ENCODE measurements at regions not wholly inside any gene's neighbourhood (a gene's known extent, or its start where the extent isn't known, plus 50 kb on each side); places are given as distances from the start of the nearest gene placed in this dataset.

DNA sequence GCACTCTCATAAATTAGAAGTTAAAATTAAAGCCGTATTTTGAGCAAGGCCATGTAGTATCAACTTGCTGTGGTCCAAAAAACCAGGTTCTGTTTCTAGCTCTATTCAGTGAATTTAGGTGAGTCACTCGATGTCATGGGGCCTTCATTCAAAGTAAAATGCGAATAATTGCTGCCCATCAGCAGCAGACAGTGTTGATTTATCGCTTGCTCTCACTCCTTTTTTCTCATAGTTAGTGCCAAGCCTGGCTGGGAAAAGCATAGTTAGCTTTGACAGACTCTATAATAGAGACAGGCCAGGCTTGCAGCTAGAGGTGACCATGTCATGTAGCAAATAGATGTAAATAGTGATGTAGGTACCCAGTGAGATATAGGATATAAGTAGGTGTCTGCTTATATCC, 136.0 kb downstream of the EDN1 start:
- DNase-seq = no peak

DNA sequence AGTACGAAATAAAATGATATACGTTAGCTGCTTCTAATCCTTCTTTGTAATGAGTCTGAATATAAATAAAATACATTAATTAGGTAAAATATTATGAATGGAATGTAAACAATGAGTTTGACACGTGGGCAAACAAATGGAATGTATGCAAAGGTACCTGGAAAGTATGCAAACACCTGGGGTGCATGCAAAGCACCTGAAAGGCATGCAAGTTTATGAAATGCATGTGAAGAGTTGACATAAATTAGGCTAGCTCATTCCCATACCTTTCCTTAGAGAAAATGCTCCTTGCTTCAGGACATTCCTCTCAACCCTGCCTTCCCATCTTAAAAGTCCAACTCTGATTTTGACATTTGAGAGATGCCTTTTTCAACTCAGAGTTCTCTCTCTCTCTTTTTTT, 140.9 kb downstream of the EDN1 start:
- DNase-seq = peak; percentile 85 to 86

DNA sequence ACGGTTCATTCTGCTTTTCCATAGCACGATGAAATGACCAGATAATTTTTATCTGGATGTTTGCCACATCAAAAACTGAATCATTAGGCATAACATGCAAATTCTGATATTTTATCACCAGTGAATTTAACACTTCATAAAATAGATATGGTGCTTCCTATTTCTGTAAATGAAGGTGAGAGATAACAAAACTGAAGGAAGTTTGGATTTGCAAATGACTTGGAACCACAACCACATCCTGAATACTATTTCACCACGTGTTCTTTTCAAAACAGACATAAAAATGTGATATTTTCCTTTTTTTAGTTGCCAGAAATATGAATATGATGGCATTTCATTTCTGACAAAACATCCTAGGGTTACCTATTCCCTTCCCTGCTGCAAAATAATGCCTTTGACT, 146.1 kb downstream of the EDN1 start:
- peak in 1 of 2 experiments; percentile 39 for DNase-seq

GRCh38 chr6:12436683-12437082, 146.5 kb downstream of the EDN1 start:
- DNase-seq = peak; percentile 14 to 55

GRCh38 chr6:12439296-12439695, 149.1 kb downstream of the EDN1 start:
- DNase-seq = no peak

DNA sequence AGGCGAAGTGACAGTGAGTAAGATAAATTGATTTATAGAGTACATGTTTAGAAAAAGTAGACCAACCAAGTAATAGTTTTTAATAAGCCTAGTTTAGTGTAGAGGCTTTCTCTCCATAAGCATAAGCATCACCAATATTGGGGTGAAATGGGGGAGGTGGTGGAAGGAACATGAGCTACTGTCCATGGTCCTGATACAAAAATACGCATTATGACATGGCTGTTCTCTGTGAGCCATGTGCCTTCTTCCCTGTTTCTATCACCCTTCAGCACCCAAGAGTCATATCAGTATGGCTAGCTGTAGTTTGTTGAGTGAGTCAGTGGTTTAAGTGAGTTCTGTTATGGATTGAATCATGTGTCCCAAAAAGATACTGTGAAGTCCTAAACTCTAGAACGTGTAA, 150.8 kb downstream of the EDN1 start:
- DNase-seq = no peak

DNA sequence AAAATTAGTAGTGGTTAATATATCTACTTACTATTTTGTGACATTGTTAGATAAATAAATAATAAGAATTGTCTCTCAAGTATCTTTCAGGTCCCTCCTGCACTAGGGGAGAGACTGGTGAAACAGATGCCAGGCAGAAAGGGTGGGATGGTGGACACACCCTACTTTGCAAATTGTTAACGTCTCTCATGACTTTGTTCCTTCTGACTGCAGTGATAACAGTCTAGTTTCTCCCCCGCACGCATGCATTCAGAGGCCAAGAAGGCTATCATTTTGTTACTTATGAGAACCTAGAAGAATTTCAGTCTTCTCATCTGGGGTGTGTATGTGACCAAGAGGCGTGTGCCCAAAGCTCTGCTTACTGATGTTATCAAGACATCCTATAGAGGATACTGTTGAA, 152.3 kb downstream of the EDN1 start:
- peak in 1 of 2 experiments; percentile 61 for DNase-seq

- no peak for DNase-seq
These were observed 156.2 kb downstream of the EDN1 start for GRCh38 chr6:12446394-12446793.

DNA sequence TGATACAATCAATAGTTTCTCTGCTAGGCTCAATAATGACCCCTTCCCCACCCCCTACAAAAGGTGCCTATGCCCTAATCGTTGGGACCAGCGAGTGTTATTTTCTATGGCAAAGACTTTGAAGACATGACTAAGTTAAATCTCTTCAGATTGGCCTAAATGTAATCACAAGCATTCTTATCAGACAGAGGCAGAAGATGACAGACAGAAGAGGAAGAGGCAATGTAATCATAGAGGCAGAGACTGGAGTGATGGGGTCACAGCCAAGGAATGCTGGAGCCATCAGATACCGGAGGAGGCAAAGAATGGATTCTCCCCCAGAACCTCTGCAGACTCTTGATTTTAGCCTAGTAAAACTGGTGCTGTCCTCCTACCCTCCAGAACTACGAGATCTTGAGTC, 159.3 kb downstream of the EDN1 start:
- DNase-seq = no peak

- no peak for DNase-seq
These were observed 160.3 kb downstream of the EDN1 start for GRCh38 chr6:12450467-12450866.

GRCh38 chr6:12456343-12456742, 166.2 kb downstream of the EDN1 start:
- DNase-seq = no peak

DNA sequence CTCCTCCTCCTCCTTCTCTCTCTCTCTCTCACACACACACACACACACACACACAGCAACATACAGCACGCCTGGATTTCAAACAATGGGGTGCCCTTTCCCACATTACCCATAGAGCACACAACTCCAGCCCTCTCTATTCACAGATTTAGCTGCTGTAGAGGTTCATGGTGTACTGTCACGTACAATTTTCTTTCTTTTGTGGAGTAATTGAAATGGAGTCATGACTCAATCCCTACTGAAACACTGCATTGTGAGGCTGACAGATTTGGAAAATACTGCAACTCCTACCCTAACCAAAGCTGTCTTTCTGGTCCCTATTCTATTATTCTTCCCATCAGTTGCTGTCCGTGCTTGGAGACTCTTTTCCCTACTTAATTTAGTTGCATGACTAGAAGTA, 166.9 kb downstream of the EDN1 start:
- no peak for DNase-seq

DNA sequence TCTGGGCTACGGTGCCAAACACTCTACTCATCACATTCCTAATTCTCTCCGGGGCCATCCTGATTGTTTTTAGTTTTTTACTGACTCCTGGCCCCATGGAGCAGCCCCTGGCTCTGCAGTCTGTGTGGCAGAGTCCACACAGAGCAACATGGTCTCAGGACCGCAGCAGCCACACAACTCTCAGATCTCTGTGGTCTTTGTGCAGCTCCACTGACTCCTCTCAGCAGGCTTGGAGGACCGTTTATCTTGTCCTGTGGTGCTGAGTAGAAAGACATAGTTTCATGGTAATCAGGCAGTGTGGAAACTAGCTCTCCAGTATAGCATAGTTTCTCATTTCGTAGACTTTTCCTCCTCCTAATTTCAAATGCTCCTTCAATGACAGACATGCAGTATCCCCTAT, 168.4 kb downstream of the EDN1 start:
- no peak for DNase-seq

DNA sequence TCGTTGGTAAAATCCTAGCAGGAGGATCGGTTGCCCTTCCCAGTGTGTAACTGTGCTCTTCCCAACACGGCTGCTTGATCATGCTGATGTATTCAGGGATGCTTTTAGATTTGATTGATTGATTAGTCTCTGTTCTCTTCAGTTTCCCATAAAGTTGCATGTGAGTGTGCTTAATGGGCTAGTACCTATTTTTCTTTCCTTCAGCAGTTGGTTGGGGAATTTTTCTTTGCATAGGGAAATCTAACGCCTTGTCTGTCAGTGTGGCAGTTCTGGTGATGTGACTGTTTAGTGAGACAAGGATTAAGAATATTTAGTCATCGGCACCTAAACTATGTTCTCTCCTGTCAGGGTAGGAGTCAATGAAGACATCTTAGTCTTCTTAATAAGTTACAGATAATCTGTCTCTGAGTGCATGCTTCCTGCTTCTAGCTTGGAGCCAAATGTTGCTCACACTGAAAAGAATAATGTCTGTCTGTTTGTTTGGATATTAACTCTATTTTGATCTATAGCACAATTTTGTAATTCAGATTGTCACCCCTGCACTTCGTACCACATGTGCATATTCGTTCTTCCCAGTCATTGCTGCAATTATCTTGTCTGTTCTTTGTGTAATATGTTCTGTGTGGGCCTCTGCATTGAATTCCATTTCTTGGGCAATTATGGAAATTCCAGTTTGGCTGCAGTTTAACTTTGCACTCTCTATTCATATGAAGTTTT, 169.9 kb downstream of the EDN1 start:
- DNase-seq = peak; percentile 73 to 78

DNA sequence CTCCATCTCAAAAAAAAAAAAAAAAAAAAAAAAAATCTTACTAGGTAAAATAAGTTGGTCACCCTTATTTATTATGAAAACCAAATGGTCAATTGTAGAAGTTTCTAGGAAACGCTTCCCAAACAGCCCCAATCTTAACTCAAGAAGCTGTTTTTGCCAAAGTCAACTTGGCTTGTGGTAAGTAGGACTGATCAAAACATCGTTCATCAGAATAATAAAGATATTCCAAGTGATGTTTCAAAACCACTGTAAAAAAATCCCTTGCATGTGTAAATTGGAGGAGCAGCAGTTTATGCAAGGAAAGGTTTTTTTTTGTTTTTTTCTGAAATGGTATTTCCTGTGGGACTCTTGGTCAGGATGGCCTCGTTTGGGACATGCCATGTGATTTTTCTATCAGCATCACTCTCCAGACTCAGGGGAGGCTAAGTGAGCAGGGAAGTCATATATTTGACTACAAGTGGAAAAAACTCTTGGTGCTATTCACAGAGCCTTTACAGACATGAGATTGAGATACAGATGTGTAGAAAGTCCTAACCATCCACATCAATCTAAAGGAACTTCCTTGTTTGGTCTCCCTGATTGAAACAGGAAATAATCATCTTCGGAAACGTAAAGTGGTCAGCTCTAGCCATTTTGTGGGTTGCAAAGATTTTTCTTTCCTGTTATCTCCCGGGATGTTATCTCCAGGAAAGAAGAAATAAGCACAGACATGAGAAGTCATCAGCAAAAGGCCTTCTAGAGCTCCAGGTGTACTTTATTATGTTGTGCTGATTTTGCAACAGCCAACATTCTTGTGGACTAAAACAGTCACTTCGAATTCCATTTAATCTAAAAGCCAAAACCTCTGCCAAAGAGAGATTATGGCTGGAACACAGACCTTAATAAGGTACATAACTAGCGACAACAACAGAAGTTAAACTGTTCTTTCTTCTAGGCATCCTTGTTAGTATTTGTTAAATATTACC, 177.8 kb downstream of the EDN1 start:
- no peak for DNase-seq

DNA sequence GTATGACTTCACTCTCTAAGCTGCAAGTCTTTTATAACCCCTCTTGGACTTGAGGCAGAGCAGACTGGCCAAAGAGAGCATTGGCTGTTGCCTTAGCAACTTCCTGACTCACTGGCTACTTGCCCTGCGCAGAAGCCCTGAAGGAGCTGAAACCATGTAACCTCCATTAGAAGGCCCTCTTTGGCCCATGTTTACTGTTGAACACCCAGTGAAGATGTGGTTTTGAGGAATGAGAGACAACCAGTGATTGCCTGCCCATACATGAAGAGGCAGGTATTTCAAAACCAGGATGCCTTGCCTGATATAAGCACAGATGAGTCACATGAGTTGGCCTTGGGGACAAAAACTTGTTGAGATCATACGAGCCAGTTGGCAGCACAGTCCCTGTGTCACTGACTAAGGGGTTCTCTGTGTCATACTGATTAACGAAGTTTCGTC, 182.5 kb downstream of the EDN1 start:
- no peak for DNase-seq

DNA sequence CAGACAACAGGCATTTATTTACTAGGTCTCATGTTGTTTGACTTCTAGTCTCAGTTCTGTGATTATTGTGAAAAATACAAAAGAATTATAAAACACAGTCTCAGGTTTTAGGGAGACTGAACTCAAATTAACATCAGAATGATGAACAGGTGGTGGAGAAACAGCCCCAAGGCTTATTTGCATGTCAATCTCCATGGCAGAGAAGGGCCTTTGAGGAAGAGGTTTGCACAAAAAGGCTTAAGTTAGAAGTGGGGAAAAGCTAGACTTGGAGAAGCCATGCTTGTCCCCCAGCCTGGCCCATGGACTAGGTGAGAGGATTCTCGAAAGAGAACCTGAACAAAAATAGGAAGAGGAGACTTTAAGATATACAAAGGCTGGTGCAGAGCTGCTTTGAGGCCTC, 183.3 kb downstream of the EDN1 start:
- peak; percentile 65 to 80 for DNase-seq

DNA sequence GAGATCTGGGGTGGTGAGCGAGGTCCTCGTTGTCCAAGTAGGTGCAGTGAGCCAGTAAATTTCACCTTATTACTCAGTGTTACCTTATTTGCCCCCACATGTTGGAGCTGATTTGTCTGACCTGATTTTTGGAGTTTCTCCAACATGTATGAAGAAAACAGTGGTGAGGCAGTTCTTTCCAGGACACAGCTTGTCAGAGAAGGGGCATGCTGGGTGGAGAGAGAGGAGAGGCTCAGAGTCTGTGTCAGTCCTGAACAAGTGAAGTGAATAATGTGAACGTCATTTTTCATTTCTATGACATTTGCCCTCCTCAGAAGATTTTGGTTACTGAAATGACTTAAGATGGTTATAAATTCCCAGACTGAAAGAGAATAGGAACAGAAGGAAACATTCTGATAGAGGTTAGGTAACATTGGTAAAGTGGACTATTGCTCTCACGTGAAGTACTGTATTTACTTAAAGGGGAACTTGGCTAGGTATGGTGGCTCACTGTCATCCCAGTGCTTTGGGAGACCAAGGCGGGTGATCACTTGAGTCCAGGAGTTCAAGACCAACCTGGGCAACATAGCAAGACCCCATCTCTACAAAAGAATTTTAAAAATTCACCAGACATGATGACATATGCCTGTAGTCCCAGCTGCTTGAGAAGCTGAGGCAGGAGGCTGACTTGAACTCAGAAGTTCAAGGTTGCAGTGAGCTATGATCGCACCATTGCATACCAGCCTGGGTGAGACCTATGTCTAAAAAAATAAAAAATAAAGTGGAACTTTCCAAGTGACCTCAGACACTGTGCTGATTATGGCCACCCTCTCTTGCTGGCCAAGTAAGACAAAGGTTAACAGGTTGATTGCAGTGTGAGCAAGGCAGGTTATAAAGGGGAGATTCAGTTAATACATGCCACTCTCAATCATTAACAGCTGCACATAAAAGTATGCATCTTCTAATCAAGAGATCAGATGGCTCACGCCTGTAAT, 184.3 kb downstream of the EDN1 start:
- DNase-seq = no peak

GRCh38 chr6:12476484-12476883, 186.3 kb downstream of the EDN1 start:
- no peak for DNase-seq

DNA sequence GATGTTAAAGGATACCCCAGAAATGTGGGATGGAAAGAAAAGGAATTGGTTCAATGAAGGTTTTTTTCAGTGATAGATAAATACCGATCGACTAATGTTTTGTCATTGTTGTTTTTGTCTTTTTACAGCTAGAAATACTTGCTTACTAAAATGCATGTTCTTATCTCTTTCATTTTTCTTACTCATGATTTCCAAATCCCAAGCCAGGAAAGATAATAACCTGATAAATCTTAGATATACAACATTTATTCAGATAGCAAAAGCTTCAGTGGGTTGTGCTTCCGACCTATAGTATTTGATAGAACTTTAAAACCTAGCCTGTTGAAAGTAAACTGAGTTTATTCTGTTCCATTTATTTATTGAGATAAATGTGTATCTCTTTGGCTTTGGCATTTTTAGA, 187.5 kb downstream of the EDN1 start:
- no peak for DNase-seq

GRCh38 chr6:12478921-12479320, 188.8 kb downstream of the EDN1 start:
- no peak for DNase-seq

GRCh38 chr6:12479451-12479850, 189.3 kb downstream of the EDN1 start:
- no peak for DNase-seq

DNA sequence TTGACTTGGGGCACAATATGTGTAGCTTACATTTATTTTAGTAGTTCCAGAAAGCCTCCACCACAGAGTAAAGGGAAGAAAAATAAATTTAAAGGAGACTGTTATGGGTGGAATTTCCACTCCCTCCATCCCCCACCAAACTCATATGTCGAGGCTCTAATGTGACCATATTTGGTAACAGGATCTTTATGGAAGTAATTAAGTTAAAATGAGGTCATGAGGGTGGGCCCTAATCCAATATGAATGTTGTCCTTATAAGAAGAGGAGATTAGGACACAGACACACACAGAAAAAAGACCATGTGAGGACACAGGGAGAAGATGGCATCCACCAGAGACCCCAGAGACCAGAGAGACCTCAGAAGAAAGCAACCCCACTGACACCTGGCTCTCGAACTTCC, 189.7 kb downstream of the EDN1 start:
- no peak for DNase-seq

All from NCI-H526 (cell line).